Neural progenitor cell (in vitro differentiated cells): ENCODE measurements at regions not wholly inside any gene's neighbourhood (a gene's known extent, or its start where the extent isn't known, plus 50 kb on each side); places are given as distances from the start of the nearest gene placed in this dataset.

Source experiments
- DNase-seq: peaks from one replicate; pipeline ENCODE4 v3.0.0-alpha.2; 2016; ENCODE audit warnings: low spot score
- H2AFZ ChIP-seq: fragments of 200-600 bp; sonication (generic); replicated peaks from 2 replicates; pipeline ENCODE4 v1.6.1; 2016; ENCODE audit warnings: antibody characterized with exemption
- H3F3A ChIP-seq: fragments of 200-600 bp; sonication (generic); 2 replicates; pipeline ENCODE4 v1.6.1; 2016; ENCODE audit warnings: antibody characterized with exemption, low read depth
- H3K27ac ChIP-seq: fragments of 200-600 bp; sonication (generic); 2 replicates; pipeline ENCODE4 v1.5.1; 2016; ENCODE audit warnings: mild to moderate bottlenecking
- H3K27me3 ChIP-seq: fragments of 200-600 bp; sonication (generic); 2 replicates; pipeline ENCODE4 v1.6.1; 2016; ENCODE audit warnings: mild to moderate bottlenecking, moderate library complexity
- H3K36me3 ChIP-seq: fragments of 200-600 bp; sonication (generic); 2 replicates; pipeline ENCODE4 v1.5.1; 2016
- H3K4me1 ChIP-seq: fragments of 200-600 bp; sonication (generic); 2 replicates; pipeline ENCODE4 v1.6.1; 2016; ENCODE audit warnings: mixed run types
- H3K4me2 ChIP-seq: fragments of 200-600 bp; sonication (generic); 2 replicates; pipeline ENCODE4 v1.6.1; 2016
- H3K4me3 ChIP-seq: fragments of 200-600 bp; sonication (generic); 2 replicates; pipeline ENCODE4 v1.5.1; 2016
- H3K79me2 ChIP-seq: fragments of 200-600 bp; sonication (generic); 2 replicates; pipeline ENCODE4 v1.6.1; 2016; ENCODE audit warnings: low read depth
- H3K9ac ChIP-seq: fragments of 200-600 bp; sonication (generic); 2 replicates; pipeline ENCODE4 v1.6.1; 2016
- H3K9me3 ChIP-seq: fragments of 200-600 bp; sonication (generic); 2 replicates; pipeline ENCODE4 v1.5.1; 2016; ENCODE audit warnings: low read depth
- H4K20me1 ChIP-seq: fragments of 200-600 bp; sonication (generic); 2 replicates; pipeline ENCODE4 v1.6.1; 2016; ENCODE audit warnings: low read depth
- H3K27ac Mint-ChIP-seq: 3 replicates; pipeline ENCODE4 v1.8.0; 2021; ENCODE audit warnings: mixed read lengths
- H3K27me3 Mint-ChIP-seq: 2 replicates; pipeline ENCODE4 v1.8.0; 2022; ENCODE audit warnings: low read depth, mild to moderate bottlenecking, inconsistent platforms, moderate library complexity, mixed read lengths; ENCODE audit not compliant: insufficient read depth
- H3K36me3 Mint-ChIP-seq: 3 replicates; pipeline ENCODE4 v1.8.0; 2021; ENCODE audit warnings: mixed read lengths
- H3K4me1 Mint-ChIP-seq: 3 replicates; pipeline ENCODE4 v1.8.0; 2021; ENCODE audit warnings: mixed read lengths
- H3K4me3 Mint-ChIP-seq: 3 replicates; pipeline ENCODE4 v1.8.0; 2021; ENCODE audit warnings: mild to moderate bottlenecking, moderate library complexity, mixed read lengths
- H3K9me3 Mint-ChIP-seq: 3 replicates; pipeline ENCODE4 v1.8.0; 2020; ENCODE audit warnings: mixed read lengths
- CTCF ChIP-seq: fragments of 200-600 bp; sonication (generic); IDR thresholded peaks from 2 replicates; pipeline ENCODE4 v1.5.1; 2017; ENCODE audit warnings: antibody characterized with exemption, mild to moderate bottlenecking
- EZH2 ChIP-seq: fragments of 200-600 bp; sonication (generic); IDR thresholded peaks from 2 replicates; pipeline ENCODE4 v1.6.1; 2017; ENCODE audit warnings: antibody characterized with exemption, mild to moderate bottlenecking, moderate library complexity
- EZH2phosphoT487 ChIP-seq: fragments of 200-600 bp; sonication (generic); IDR thresholded peaks from 2 replicates; pipeline ENCODE4 v1.6.1; 2017; ENCODE audit warnings: antibody characterized with exemption

- no peak overlapping the region for H3K27ac ChIP-seq
- no peak overlapping the region for H2AFZ ChIP-seq
- no peak overlapping the region for H3K4me3 ChIP-seq
Observed at GRCh38 chr2:61770298-61770697, 83.6 kb downstream of the FAM161A start.

GRCh38 chr2:61769093-61769675, 84.7 kb downstream of the FAM161A start:
- Mint-ChIP-seq H3K4me3 (no peak overlapping the region), H3K4me1 (peaks cover 4% of the 10 kb centered on the region), H3K27me3 (peaks cover 2% of the 10 kb centered on the region), H3K36me3 (no peaks in the 10 kb centered on the region), H3K9me3 (no peaks in the 10 kb centered on the region), H3K27ac (no peak overlapping the region)
- Histone ChIP-seq H3K9ac (no peak overlapping the region), H3F3A (peaks cover 17% of the 10 kb centered on the region), H3K4me2 (no peak overlapping the region), H3K4me3 (no peak overlapping the region), H3K27me3 (no peaks in the 10 kb centered on the region), H3K4me1 (no peaks in the 10 kb centered on the region), H3K36me3 (no peaks in the 10 kb centered on the region), H3K9me3 (no peaks in the 10 kb centered on the region), H2AFZ (no peak overlapping the region), H4K20me1 (no peaks in the 10 kb centered on the region), H3K79me2 (no peaks in the 10 kb centered on the region), H3K27ac (no peak overlapping the region)
- no peak for DNase-seq
- TF ChIP-seq EZH2phosphoT487 (no peak), CTCF (no peak), EZH2 (no peak)

More at GRCh38 chr2:61770298-61770697, 83.6 kb downstream of the FAM161A start:
- Mint-ChIP-seq H3K27me3 (peaks cover 2% of the 10 kb centered on the region), H3K4me1 (no peaks in the 10 kb centered on the region), H3K36me3 (no peaks in the 10 kb centered on the region), H3K9me3 (no peaks in the 10 kb centered on the region), H3K4me3 (no peak overlapping the region), H3K27ac (no peak overlapping the region)
- peaks cover 6% of the 10 kb centered on the region for H3F3A ChIP-seq
- DNase-seq: no peak
- no peaks in the 10 kb centered on the region for H3K9me3 ChIP-seq
- no peaks in the 10 kb centered on the region for H3K4me1 ChIP-seq
- H4K20me1 ChIP-seq: no peaks in the 10 kb centered on the region
- TF ChIP-seq CTCF (no peak), EZH2 (no peak), EZH2phosphoT487 (no peak)
- no peaks in the 10 kb centered on the region for H3K79me2 ChIP-seq
- H3K9ac ChIP-seq: no peak overlapping the region
- H3K36me3 ChIP-seq: no peaks in the 10 kb centered on the region
- no peaks in the 10 kb centered on the region for H3K27me3 ChIP-seq
- H3K4me2 ChIP-seq: no peak overlapping the region

- H3K4me2 ChIP-seq: peak overlapping the region; percentile 97
- peak overlapping the region; percentile 80 for H3K9ac ChIP-seq
- peak overlapping the region; percentile 93 for H2AFZ ChIP-seq
- H3K36me3 ChIP-seq: no peaks in the 10 kb centered on the region
- H3K79me2 ChIP-seq: peaks cover 10% of the 10 kb centered on the region
- peaks cover 28% of the 10 kb centered on the region for H3F3A ChIP-seq
- peak; percentile 96 for DNase-seq
- H4K20me1 ChIP-seq: no peaks in the 10 kb centered on the region
- peak overlapping the region; percentile 70 for H3K4me3 ChIP-seq
- H3K4me1 Mint-ChIP-seq: peaks cover 9% of the 10 kb centered on the region
- peak overlapping the region; percentile 98 for H3K27ac ChIP-seq
- H3K4me1 ChIP-seq: no peaks in the 10 kb centered on the region
- H3K4me3 Mint-ChIP-seq: peak overlapping the region; percentile 92
- no peaks in the 10 kb centered on the region for H3K9me3 Mint-ChIP-seq
- H3K9me3 ChIP-seq: no peaks in the 10 kb centered on the region
- H3K36me3 Mint-ChIP-seq: peaks cover 2% of the 10 kb centered on the region
- H3K27ac Mint-ChIP-seq: peak overlapping the region; percentile 97
- no peaks in the 10 kb centered on the region for H3K27me3 ChIP-seq
- peaks cover 3% of the 10 kb centered on the region for H3K27me3 Mint-ChIP-seq
- TF ChIP-seq EZH2phosphoT487: no peak
- TF ChIP-seq CTCF: no peak
- peak; percentile 24 for TF ChIP-seq EZH2
Observed at GRCh38 chr2:61764035-61764800, 89.6 kb downstream of the FAM161A start.
